Left ventricle myocardium inferior (tissue), 1 donor: ENCODE measurements at regions not wholly inside any gene's neighbourhood (a gene's known extent, or its start where the extent isn't known, plus 50 kb on each side); places are given as distances from the start of the nearest gene placed in this dataset.

Experiments
- DNase-seq: peaks from one replicate; pipeline ENCODE4 v3.0.0-alpha.2; 2020
- H3K27ac ChIP-seq: fragments of 200-600 bp; replicated peaks from 2 replicates; pipeline ENCODE4 v1.8.0; 2021
- H3K27me3 ChIP-seq: fragments of 200-600 bp; 2 replicates; pipeline ENCODE4 v1.8.0; 2021; ENCODE audit warnings: low read depth
- H3K36me3 ChIP-seq: fragments of 200-600 bp; 2 replicates; pipeline ENCODE4 v1.8.0; 2021
- H3K4me1 ChIP-seq: fragments of 200-600 bp; 2 replicates; pipeline ENCODE4 v1.8.0; 2021
- H3K4me3 ChIP-seq: fragments of 200-600 bp; 2 replicates; pipeline ENCODE4 v1.8.0; 2021; ENCODE audit warnings: mild to moderate bottlenecking, moderate library complexity
- H3K9me3 ChIP-seq: fragments of 200-600 bp; replicated peaks from 2 replicates; pipeline ENCODE4 v1.8.0; 2021
- intact Hi-C: fragments of 100-400 bp; cut with micrococcal nuclease; formaldehyde crosslinking; loops from one replicate; pipeline ENCODE4 v1.11.0; 2022
- TF ChIP-seq, protein P1 (sequence below): fragments of 200-600 bp; IDR thresholded peaks from 2 replicates; pipeline ENCODE4 v1.8.0; 2021; ENCODE audit warnings: antibody characterized with exemption, mild to moderate bottlenecking, borderline replicate concordance
- donor health status: DM: no; HTN: yes; CAD: no; lungs with severe emphysema.

DNA sequence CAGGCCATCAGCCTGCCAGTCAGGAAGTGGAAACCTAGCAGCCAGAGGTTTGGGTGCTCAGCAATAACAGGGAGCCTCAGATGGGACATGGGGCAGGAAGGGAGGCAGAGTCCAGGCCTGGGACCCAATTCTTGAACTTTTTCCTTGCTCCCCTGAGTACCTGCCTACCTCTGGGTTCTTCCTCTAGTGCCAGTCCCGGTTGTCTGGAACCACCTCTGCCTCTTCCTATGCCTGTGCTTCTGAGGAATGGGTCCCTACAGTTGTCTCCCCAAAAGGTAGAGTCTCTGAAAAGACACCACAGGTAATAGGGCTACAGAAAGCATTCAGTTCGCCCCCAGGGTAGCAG, 212.4 kb upstream of the MAMLD1 start:
- no peak for DNase-seq
- intact Hi-C loops, result no loop called here
- TF ChIP-seq, protein P1, sequence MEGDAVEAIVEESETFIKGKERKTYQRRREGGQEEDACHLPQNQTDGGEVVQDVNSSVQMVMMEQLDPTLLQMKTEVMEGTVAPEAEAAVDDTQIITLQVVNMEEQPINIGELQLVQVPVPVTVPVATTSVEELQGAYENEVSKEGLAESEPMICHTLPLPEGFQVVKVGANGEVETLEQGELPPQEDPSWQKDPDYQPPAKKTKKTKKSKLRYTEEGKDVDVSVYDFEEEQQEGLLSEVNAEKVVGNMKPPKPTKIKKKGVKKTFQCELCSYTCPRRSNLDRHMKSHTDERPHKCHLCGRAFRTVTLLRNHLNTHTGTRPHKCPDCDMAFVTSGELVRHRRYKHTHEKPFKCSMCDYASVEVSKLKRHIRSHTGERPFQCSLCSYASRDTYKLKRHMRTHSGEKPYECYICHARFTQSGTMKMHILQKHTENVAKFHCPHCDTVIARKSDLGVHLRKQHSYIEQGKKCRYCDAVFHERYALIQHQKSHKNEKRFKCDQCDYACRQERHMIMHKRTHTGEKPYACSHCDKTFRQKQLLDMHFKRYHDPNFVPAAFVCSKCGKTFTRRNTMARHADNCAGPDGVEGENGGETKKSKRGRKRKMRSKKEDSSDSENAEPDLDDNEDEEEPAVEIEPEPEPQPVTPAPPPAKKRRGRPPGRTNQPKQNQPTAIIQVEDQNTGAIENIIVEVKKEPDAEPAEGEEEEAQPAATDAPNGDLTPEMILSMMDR, result no peak
- H3K4me3 ChIP-seq, result no peak overlapping the region
- H3K9me3 ChIP-seq, result no peaks in the 10 kb centered on the region
- H3K4me1 ChIP-seq, result peaks cover 11% of the 10 kb centered on the region
- no peak overlapping the region for H3K27ac ChIP-seq
- no peaks in the 10 kb centered on the region for H3K27me3 ChIP-seq
- H3K36me3 ChIP-seq, result no peaks in the 10 kb centered on the region

DNA sequence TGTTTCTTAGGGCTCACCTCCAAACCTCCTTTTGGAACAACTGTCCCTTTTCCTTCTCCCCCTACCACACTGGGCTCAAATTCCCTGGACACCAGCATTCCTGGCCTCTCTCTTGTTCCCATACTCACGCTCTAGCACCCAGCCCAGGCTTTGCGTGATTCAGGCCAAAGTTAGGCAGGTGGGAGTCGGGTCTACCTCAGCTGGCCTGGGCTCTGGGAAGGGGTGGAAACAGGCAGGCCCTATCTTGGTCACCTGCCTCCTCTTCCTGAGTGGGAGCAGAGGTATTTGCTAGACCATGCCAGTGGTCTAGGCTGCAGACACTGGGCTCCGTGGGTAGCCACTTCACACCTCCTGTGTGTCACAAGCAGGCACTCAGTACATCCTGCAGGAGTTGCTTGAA, 211.1 kb upstream of the MAMLD1 start:
- Histone ChIP-seq H3K4me3 (no peak overlapping the region), H3K9me3 (no peaks in the 10 kb centered on the region), H3K27me3 (no peaks in the 10 kb centered on the region), H3K36me3 (no peaks in the 10 kb centered on the region), H3K4me1 (peaks cover 11% of the 10 kb centered on the region), H3K27ac (no peak overlapping the region)
- no peak for DNase-seq
- TF ChIP-seq, protein P1, result no peak
- intact Hi-C loops, result no loop called here

DNA sequence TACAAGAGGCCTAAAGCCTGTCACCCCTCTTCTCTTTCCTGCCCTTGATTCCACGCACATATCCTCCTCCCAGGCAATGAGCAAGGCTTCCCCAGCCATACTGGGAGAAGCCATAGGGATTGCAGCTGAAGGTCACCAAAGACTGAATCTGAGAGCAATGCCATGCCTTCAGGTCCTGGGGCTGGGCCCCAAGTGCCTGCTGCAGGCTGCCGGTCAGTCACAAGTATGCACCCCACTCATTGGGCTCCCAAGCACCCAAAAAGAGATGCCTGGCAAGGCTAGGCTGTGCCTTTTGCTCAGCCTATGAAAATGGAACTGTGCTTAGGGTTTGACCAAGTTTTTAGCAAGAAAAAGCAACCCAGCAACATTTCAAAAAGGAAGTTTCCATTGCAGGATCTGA, 210.6 kb upstream of the MAMLD1 start:
- Histone ChIP-seq H3K4me3 (no peak overlapping the region), H3K4me1 (peaks cover 11% of the 10 kb centered on the region), H3K36me3 (no peaks in the 10 kb centered on the region), H3K27ac (no peak overlapping the region), H3K9me3 (no peaks in the 10 kb centered on the region), H3K27me3 (no peaks in the 10 kb centered on the region)
- DNase-seq, result no peak
- intact Hi-C loops, result no loop called here
- TF ChIP-seq, protein P1, result no peak

DNA sequence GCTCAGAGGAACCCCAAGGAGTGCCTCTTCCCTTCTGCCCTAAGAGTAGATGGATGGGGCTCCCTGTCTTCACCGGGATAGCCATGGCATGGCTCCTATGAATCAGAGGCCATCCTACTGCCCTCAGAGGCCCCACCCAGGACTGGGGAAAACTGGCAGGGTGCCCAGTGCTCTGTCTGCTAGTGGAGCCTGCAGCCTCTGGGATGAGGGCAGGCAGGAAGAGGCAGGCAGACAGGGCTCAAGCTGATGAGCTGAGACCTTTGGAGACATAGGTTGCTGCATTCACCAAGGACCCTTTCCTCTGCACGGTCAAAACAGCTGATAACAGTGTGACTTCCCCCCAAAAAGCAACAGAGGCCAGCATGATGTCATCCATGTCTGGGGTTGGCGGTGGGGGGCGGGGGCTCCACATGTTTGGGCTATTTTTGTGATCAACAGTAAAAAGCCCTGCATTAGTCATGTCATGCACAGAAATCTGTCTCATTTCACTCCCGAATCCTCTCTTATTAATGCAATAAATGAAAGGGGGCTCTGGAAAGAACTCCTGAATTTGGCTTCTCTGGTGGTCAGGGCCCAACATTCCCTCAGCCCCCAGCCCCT, 207.6 kb upstream of the MAMLD1 start:
- Histone ChIP-seq H3K27me3 (no peaks in the 10 kb centered on the region), H3K36me3 (no peaks in the 10 kb centered on the region), H3K4me1 (peaks cover under 1% of the 10 kb centered on the region), H3K9me3 (no peaks in the 10 kb centered on the region), H3K27ac (no peak overlapping the region), H3K4me3 (no peak overlapping the region)
- DNase-seq, result peak; percentile 24
- TF ChIP-seq, protein P1, result no peak
- intact Hi-C loops, result no loop called here

DNA sequence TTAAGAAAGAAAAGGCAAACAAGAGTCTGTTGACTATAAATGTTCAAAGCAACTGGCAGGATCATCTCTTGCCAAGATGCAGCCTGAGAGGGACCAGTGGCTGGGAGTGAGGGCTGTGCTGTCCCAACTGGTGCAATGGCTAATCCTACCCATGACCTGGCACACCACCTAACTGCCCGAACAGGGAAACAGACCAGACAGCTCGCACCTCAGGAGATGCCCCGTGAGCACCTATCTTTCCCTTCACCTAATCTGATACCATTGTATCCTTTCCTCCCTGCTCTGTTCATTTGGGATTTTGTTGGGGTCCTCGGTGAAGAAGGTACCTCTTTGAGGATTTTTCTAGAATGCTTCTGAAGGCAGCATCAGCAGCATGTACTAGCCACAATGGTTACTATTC, 206.5 kb upstream of the MAMLD1 start:
- Histone ChIP-seq H3K27me3 (no peaks in the 10 kb centered on the region), H3K9me3 (no peaks in the 10 kb centered on the region), H3K27ac (no peak overlapping the region), H3K4me3 (no peak overlapping the region), H3K4me1 (no peaks in the 10 kb centered on the region), H3K36me3 (no peaks in the 10 kb centered on the region)
- no peak for DNase-seq
- TF ChIP-seq, protein P1, result no peak
- intact Hi-C loops, result no loop called here
